Ovary (tissue), 7 donors: ENCODE measurements at regions not wholly inside any gene's neighbourhood (a gene's known extent, or its start where the extent isn't known, plus 50 kb on each side); places are given as distances from the start of the nearest gene placed in this dataset.

ENCODE experiments used
- DNase-seq, 5 donors: peaks; one replicate each; pipeline ENCODE4 v3.0.0-alpha.2; 2019 to 2020
- H3K27ac ChIP-seq, 2 donors: fragments of 200-600 bp; one replicate each; pipeline versions ENCODE4 v1.5.1 to v1.8.0; 2019 to 2022
- H3K27me3 ChIP-seq: fragments of 200-600 bp; one replicate; pipeline ENCODE4 v1.8.0; 2022
- H3K36me3 ChIP-seq: fragments of 200-600 bp; sonication (generic); one replicate; pipeline ENCODE4 v1.5.1; 2019
- H3K4me1 ChIP-seq: one replicate; pipeline ENCODE4 v1.8.1; 2013; ENCODE audit warnings: mild to moderate bottlenecking, moderate library complexity; ENCODE audit not compliant: insufficient read depth
- H3K4me3 ChIP-seq: fragments of 200-600 bp; sonication (generic); one replicate; pipeline ENCODE4 v1.5.1; 2017
- H3K9me3 ChIP-seq, 2 donors: fragments of 200-600 bp in 1 of 2; sonication (generic) in 1 of 2; one replicate each; pipeline versions ENCODE4 v1.5.1 to v1.8.1; 2013 to 2019; ENCODE audit warnings: mild to moderate bottlenecking in 1 of 2, moderate library complexity in 1 of 2
- CTCF ChIP-seq, 3 donors: fragments of 450-650 bp in 2 of 3; fragments of 200-600 bp in 1 of 3; IDR thresholded peaks; one replicate each; pipeline versions ENCODE4 v1.5.1 to v1.8.0; 2016 to 2022; ENCODE audit warnings: antibody characterized with exemption in 3 of 3, mild to moderate bottlenecking in 1 of 3
- EP300 ChIP-seq: sonication (generic); formaldehyde crosslinking; IDR thresholded peaks from one replicate; pipeline ENCODE4 v1.6.1; 2017; ENCODE audit warnings: antibody characterized with exemption
- POLR2A ChIP-seq: fragments of 450-650 bp; IDR thresholded peaks from one replicate; pipeline ENCODE4 v1.6.1; 2017; ENCODE audit warnings: antibody characterized with exemption, mild to moderate bottlenecking, moderate library complexity
- WGBS, 3 donors: extraction: QIAGEN DNeasy Blood & Tissue Kit in 1 of 3; methylation state at CpG; one replicate each; pipeline versions ENCODE4 v1.1.5 to v1.1.7; 2013 to 2017; 5-methylcytosine and 5-hydroxymethylcytosine counted together
- intact Hi-C, 4 donors: fragments of 100-400 bp; cut with DNase I; formaldehyde crosslinking; loops; one replicate each; pipeline versions ENCODE4 v1.11.0 to v1.15.1; 2022 to 2023
- donor health status: DM: no; HTN: no; CAD: no; lungs with moderate emphysema.
- donor health status: DM: no; HTN: no; CAD: no.
- donor health status: Bipolar disorder and iron deficiency.
- donor health status: DM: no; HTN: no; CAD: no.
- donor health status: DM: yes; HTN: yes; CAD: no.

- Histone ChIP-seq H3K4me1 (no peaks in the 10 kb centered on the region), H3K4me3 (no peak overlapping the region), H3K9me3 (peaks cover 0 to 4% of the 10 kb centered on the region in 2 donors), H3K27me3 (no peaks in the 10 kb centered on the region), H3K27ac (no peak overlapping the region), H3K36me3 (no peaks in the 10 kb centered on the region)
- DNase-seq = no peak
- TF ChIP-seq POLR2A (no peak), EP300 (no peak), CTCF (IDR thresholded peaks at IDR 0.05) (no peak)
- intact Hi-C loops = no loop called here
- 67 to 84% (median 78%) methylated on average over 4 of the region's 4 CpGs for WGBS, 3 donors
Observed at GRCh38 chr5:14082523-14082922, 60.6 kb upstream of the TRIO start.

GRCh38 chr5:14081791-14082190, 61.4 kb upstream of the TRIO start:
- Histone ChIP-seq H3K27ac (no peak overlapping the region), H3K36me3 (no peaks in the 10 kb centered on the region), H3K9me3 (peaks cover 0 to 4% of the 10 kb centered on the region in 2 donors), H3K4me1 (no peaks in the 10 kb centered on the region), H3K27me3 (no peaks in the 10 kb centered on the region), H3K4me3 (no peak overlapping the region)
- TF ChIP-seq POLR2A (no peak), EP300 (no peak), CTCF (IDR thresholded peaks at IDR 0.05) (no peak)
- WGBS, 3 donors = 27 to 35% (median 32%) methylated on average over 1 of the region's 1 CpG
- no peak for DNase-seq
- intact Hi-C loops = no loop called here

GRCh38 chr5:14078716-14079115, 64.4 kb upstream of the TRIO start:
- 93 to 98% (median 97%) methylated on average over 3 of the region's 3 CpGs for WGBS, 3 donors
- no peak overlapping the region for H3K27ac ChIP-seq
- intact Hi-C loops = no loop called here

GRCh38 chr5:14077501-14077900, 65.6 kb upstream of the TRIO start:
- H3K4me3 ChIP-seq = no peak overlapping the region
- 79 to 91% (median 90%) methylated on average over 8 of the region's 8 CpGs for WGBS, 3 donors
- no peak for TF ChIP-seq CTCF (IDR thresholded peaks at IDR 0.05)
- no peak for TF ChIP-seq POLR2A
- TF ChIP-seq EP300 = no peak
- no peak for DNase-seq
- no peak overlapping the region for H3K27ac ChIP-seq
- H3K27me3 ChIP-seq = no peaks in the 10 kb centered on the region
- no peaks in the 10 kb centered on the region for H3K4me1 ChIP-seq
- peaks cover 0 to 2% of the 10 kb centered on the region in 2 donors for H3K9me3 ChIP-seq
- no peaks in the 10 kb centered on the region for H3K36me3 ChIP-seq
- intact Hi-C loops = no loop called here

More at GRCh38 chr5:14078716-14079115, 64.4 kb upstream of the TRIO start:
- H3K9me3 ChIP-seq = peaks cover 0 to 4% of the 10 kb centered on the region in 2 donors
- H3K27me3 ChIP-seq = no peaks in the 10 kb centered on the region
- no peaks in the 10 kb centered on the region for H3K4me1 ChIP-seq
- DNase-seq = no peak
- TF ChIP-seq CTCF (IDR thresholded peaks at IDR 0.05) (no peak), POLR2A (no peak), EP300 (no peak)
- no peaks in the 10 kb centered on the region for H3K36me3 ChIP-seq
- H3K4me3 ChIP-seq = no peak overlapping the region

GRCh38 chr5:14076561-14076960, 66.6 kb upstream of the TRIO start:
- Histone ChIP-seq H3K9me3 (no peaks in the 10 kb centered on the region), H3K36me3 (no peaks in the 10 kb centered on the region), H3K4me3 (no peak overlapping the region), H3K4me1 (no peaks in the 10 kb centered on the region), H3K27ac (no peak overlapping the region), H3K27me3 (no peaks in the 10 kb centered on the region)
- DNase-seq = no peak
- intact Hi-C loops = no loop called here
- TF ChIP-seq EP300 = no peak
- no peak for TF ChIP-seq CTCF (IDR thresholded peaks at IDR 0.05)
- TF ChIP-seq POLR2A = no peak
- 54 to 68% (median 63%) methylated on average over 7 of the region's 7 CpGs for WGBS, 3 donors
